Type B pancreatic cell (in vitro differentiated cells): ENCODE measurements at regions not wholly inside any gene's neighbourhood (a gene's known extent, or its start where the extent isn't known, plus 50 kb on each side); places are given as distances from the start of the nearest gene placed in this dataset.

Experiments
- DNase-seq: peaks from one replicate; pipeline ENCODE4 v3.0.0; 2021; ENCODE audit warnings: mixed read lengths; ENCODE audit not compliant: unreplicated experiment; ENCODE audit errors: extremely low spot score
- H3K27ac Mint-ChIP-seq: 2 replicates; pipeline ENCODE4 v1.8.0; 2021; ENCODE audit warnings: mild to moderate bottlenecking, mixed read lengths
- H3K27me3 Mint-ChIP-seq: 2 replicates; pipeline ENCODE4 v1.8.0; 2021; ENCODE audit warnings: mixed read lengths
- H3K36me3 Mint-ChIP-seq: 2 replicates; pipeline ENCODE4 v1.8.0; 2021; ENCODE audit warnings: mixed read lengths
- H3K4me1 Mint-ChIP-seq: one replicate; pipeline ENCODE4 v1.8.0; 2021; ENCODE audit warnings: mixed read lengths; ENCODE audit not compliant: unreplicated experiment
- H3K4me3 Mint-ChIP-seq: 2 replicates; pipeline ENCODE4 v1.8.0; 2021; ENCODE audit warnings: mild to moderate bottlenecking, mixed read lengths
- H3K9me3 Mint-ChIP-seq: 2 replicates; pipeline ENCODE4 v1.8.0; 2021; ENCODE audit warnings: mixed read lengths
- TF ChIP-seq, protein P1 (sequence below): fragments of 200-600 bp; sonication (generic); conservative IDR thresholded peaks from 2 replicates; pipeline ENCODE4 v1.5.0; 2021; ENCODE audit warnings: antibody characterized with exemption, mild to moderate bottlenecking

DNA sequence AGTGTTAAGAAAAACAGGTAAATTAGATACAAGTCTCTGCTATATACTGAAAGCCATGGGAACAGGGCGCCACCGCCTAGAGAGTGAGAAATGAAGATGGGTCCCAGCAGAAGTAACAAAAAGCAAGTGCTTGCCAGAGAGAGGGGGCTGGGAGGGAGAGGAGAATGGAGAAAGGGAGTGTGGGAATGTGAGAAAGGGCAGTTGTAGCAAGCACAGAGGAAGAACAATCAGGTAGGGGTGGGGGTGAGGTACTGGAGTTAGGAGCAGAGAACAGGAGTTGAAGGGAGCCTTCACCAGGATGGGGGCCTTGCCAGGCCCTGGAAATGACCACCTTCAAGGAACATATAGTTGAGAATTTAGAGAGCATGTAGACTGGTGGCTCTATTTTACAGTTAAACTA is 66.8 kb downstream of the TCF20 start:
- Mint-ChIP-seq H3K4me1 (peaks cover 5% of the 10 kb centered on the region), H3K9me3 (peaks cover 7% of the 10 kb centered on the region), H3K27ac (no peak overlapping the region), H3K27me3 (no peaks in the 10 kb centered on the region), H3K36me3 (peaks cover 34% of the 10 kb centered on the region), H3K4me3 (no peak overlapping the region)
- TF ChIP-seq, protein P1, sequence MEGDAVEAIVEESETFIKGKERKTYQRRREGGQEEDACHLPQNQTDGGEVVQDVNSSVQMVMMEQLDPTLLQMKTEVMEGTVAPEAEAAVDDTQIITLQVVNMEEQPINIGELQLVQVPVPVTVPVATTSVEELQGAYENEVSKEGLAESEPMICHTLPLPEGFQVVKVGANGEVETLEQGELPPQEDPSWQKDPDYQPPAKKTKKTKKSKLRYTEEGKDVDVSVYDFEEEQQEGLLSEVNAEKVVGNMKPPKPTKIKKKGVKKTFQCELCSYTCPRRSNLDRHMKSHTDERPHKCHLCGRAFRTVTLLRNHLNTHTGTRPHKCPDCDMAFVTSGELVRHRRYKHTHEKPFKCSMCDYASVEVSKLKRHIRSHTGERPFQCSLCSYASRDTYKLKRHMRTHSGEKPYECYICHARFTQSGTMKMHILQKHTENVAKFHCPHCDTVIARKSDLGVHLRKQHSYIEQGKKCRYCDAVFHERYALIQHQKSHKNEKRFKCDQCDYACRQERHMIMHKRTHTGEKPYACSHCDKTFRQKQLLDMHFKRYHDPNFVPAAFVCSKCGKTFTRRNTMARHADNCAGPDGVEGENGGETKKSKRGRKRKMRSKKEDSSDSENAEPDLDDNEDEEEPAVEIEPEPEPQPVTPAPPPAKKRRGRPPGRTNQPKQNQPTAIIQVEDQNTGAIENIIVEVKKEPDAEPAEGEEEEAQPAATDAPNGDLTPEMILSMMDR, result no peak
- DNase-seq, result no peak

DNA sequence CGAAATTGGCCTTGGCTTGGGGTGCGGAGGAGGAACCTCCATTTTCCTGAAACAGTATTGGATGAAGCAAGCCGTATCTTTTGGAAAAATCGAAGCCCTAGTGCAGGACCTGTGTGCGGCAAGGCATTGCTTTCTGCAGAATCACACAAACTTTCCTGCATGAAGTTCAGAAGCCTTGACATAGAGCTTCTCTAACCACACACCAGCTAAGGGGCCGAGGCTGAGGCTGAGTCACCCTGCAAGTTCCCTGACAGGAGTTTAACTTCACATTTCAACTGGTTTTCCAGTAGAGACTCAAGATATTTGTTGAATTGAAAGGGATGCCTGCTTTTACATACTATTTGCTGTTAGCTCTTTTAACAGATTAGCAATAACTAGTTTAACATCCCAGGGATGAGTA is 67.8 kb downstream of the TCF20 start:
- Mint-ChIP-seq H3K27ac (no peak overlapping the region), H3K9me3 (peaks cover 7% of the 10 kb centered on the region), H3K4me3 (no peak overlapping the region), H3K27me3 (no peaks in the 10 kb centered on the region), H3K36me3 (peaks cover 34% of the 10 kb centered on the region), H3K4me1 (peaks cover 5% of the 10 kb centered on the region)
- TF ChIP-seq, protein P1, result no peak
- no peak for DNase-seq

DNA sequence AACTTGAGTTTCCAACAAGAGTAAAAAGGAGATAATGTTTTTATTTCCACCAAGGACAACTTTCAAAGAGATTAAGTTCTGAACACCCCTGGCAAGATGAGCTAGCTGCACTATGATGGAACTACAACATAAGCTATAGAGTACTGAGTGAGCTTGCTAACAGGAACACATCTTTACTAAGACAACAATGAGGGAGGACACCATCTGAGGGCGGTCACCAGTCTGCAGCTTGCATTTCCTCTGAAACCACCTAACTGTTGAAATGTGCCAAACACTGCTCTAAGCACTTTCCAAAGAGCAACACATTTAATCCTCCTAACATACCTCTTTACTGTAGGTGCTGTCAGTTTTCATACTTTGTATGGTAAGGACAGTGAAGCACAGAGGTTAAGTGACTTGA is 68.4 kb downstream of the TCF20 start:
- Mint-ChIP-seq H3K36me3 (peaks cover 34% of the 10 kb centered on the region), H3K27me3 (no peaks in the 10 kb centered on the region), H3K9me3 (peaks cover 7% of the 10 kb centered on the region), H3K4me1 (peaks cover 5% of the 10 kb centered on the region), H3K4me3 (no peak overlapping the region), H3K27ac (no peak overlapping the region)
- TF ChIP-seq, protein P1, result no peak
- DNase-seq, result no peak

DNA sequence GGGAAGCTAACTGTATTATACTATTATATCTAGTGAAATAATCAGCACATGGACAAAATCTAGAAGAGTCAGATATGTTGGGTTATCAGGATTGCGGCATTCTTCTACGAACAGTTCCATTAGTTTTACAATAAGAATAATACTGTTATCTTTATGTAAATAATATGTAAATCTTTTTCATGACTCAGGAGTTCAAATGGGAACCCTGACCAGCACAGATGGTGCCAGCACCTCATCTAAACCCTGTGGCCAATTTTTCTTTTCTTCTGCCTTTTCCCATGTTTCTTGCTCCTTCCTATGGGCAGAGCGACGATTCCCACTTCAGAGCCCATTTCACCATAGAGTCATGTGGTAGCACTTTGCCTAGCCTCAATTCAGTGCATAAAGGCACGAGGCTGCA is 68.4 kb upstream of the CYP2D6 start:
- H3K9me3 Mint-ChIP-seq, result peaks cover 7% of the 10 kb centered on the region
- H3K4me3 Mint-ChIP-seq, result no peak overlapping the region
- no peak overlapping the region for H3K27ac Mint-ChIP-seq

DNA sequence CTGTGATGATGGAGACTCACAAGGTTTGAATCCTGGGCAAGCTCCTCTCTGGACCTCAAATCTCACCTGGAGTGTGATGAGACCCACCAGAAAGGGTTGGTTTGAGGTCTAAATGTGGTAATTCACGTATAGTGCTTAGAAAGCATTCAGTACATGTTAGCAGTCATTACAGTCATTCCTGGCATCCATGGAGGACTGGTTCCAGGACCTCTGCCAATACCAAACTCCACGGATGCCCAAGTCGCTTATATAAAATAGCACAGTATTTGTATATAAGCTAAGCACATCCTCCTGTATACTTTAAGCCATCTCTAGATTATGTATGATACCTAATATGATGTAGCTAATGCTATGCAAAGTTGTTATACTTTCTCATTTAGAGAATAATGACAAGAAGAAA is 67.6 kb upstream of the CYP2D6 start:
- H3K27ac Mint-ChIP-seq, result no peak overlapping the region
- DNase-seq, result no peak
- H3K27me3 Mint-ChIP-seq, result no peaks in the 10 kb centered on the region
- TF ChIP-seq, protein P1, result no peak
- H3K4me3 Mint-ChIP-seq, result no peak overlapping the region
- H3K4me1 Mint-ChIP-seq, result peaks cover 29% of the 10 kb centered on the region
- peaks cover 22% of the 10 kb centered on the region for H3K36me3 Mint-ChIP-seq
- H3K9me3 Mint-ChIP-seq, result peaks cover 7% of the 10 kb centered on the region

More for the DNA sequence above, 68.4 kb upstream of the CYP2D6 start:
- Mint-ChIP-seq H3K4me1 (peaks cover 21% of the 10 kb centered on the region), H3K36me3 (peaks cover 27% of the 10 kb centered on the region), H3K27me3 (no peaks in the 10 kb centered on the region)
- no peak for DNase-seq
- TF ChIP-seq, protein P1, result no peak

DNA sequence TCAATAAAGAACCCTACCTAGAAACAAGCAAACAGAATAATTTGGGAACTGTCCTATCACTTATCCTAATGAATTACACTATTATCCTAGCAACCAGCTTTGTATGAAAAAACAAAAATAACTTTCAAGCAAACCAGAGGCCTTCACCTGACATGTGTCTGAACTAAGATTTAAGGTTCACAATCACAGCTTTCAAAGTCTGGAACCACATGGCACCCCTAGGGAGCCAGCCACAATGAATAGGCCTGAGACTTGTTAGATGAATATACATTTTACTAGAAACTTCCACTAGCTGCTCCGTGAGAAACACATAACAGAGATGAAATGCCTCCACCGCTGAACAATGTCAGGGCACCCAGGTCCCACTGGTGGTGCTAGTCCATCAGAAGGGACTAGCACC is 65.8 kb upstream of the CYP2D6 start:
- no peak for DNase-seq
- Mint-ChIP-seq H3K9me3 (peaks cover 7% of the 10 kb centered on the region), H3K36me3 (peaks cover 15% of the 10 kb centered on the region), H3K4me1 (peaks cover 31% of the 10 kb centered on the region), H3K4me3 (no peak overlapping the region), H3K27me3 (no peaks in the 10 kb centered on the region), H3K27ac (peak overlapping the region; percentile 56)
- TF ChIP-seq, protein P1, result no peak
